HepG2 (cell line): ENCODE measurements at regions not wholly inside any gene's neighbourhood (a gene's known extent, or its start where the extent isn't known, plus 50 kb on each side); places are given as distances from the start of the nearest gene placed in this dataset.

Source experiments
- ATAC-seq: fragments of 200-7000 bp; cut with Tn5 transposase; 3 replicates; pipeline ENCODE4 v1.9.1; 2020; ENCODE audit warnings: mild to moderate bottlenecking, moderate library complexity
- BruUV-seq: library from RNA; stranded (reverse); fragments of 400-500 nt; replicated peaks from 2 replicates; lab custom pipeline; 2021; lab: Mats Ljungman, UMichigan
- CTCF ChIA-PET: fragments of 300-600 bp; formaldehyde crosslinking; extraction: SDS; loops from one replicate; lab custom pipeline; 2021; ENCODE audit warnings: low total read pairs, inconsistent platforms, low intra/inter-chr PET ratio; lab: Yijun Ruan, JAX
- POLR2A ChIA-PET: fragments of 350-600 bp; sonication (Branson Sonifier 250); formaldehyde crosslinking; loops from one replicate; lab custom pipeline; 2020; ENCODE audit warnings: antibody characterized with exemption, inconsistent platforms; lab: Yijun Ruan, JAX
- DNase-seq: peaks from one replicate; pipeline ENCODE4 v3.0.0-alpha.2; 2015; ENCODE audit warnings: low spot score
- FAIRE-seq: peaks from 3 replicates; lab custom pipeline; 2011; peaks lifted over from hg19 to GRCh38; lab: Jason Lieb, UNC
- H2AFZ ChIP-seq: one replicate; pipeline ENCODE4 v1.6.1; 2011; ENCODE audit warnings: low read length, inconsistent platforms
- H3K27ac ChIP-seq: fragments of 300-600 bp; 3 replicates; pipeline ENCODE4 v1.8.0; 2011; ENCODE audit warnings: mixed run types, mild to moderate bottlenecking, mixed read lengths, low read length, inconsistent platforms; ENCODE audit not compliant: insufficient read depth; ENCODE audit errors: extremely low read length
- H3K27me3 ChIP-seq, 2 experiments: fragments of 200-600 bp in 1 of 2; 2 replicates in 1 of 2; 3 replicates in 1 of 2; pipeline versions ENCODE4 v1.6.0 to v1.8.0; 2011; ENCODE audit warnings: low read length in 2 of 2, mild to moderate bottlenecking in 2 of 2, moderate library complexity in 2 of 2, inconsistent platforms in 1 of 2; ENCODE audit not compliant: insufficient read depth in 2 of 2, control insufficient read depth in 1 of 2
- H3K36me3 ChIP-seq, 2 experiments: fragments of 200-600 bp in 1 of 2; replicated peaks in 1 of 2; 2 replicates in 1 of 2; 3 replicates in 1 of 2; pipeline versions ENCODE4 v1.5.1 to v1.8.0; 2011; ENCODE audit warnings: low read length in 2 of 2, inconsistent platforms in 1 of 2; ENCODE audit not compliant: insufficient read depth in 2 of 2, control insufficient read depth in 1 of 2
- H3K4me1 ChIP-seq: 2 replicates; pipeline ENCODE4 v1.5.1; 2012; ENCODE audit warnings: low read length, inconsistent platforms; ENCODE audit not compliant: insufficient read depth
- H3K4me2 ChIP-seq: 2 replicates; pipeline ENCODE4 v1.6.0; 2011; ENCODE audit warnings: low read depth, low read length, inconsistent platforms
- H3K4me3 ChIP-seq, 3 experiments: fragments of 200-600 bp in 1 of 3; sonication (generic), shearing (Covaris generic) in 1 of 3; replicated peaks in 1 of 3; 2 replicates each; pipeline ENCODE4 v1.5.1; 2011 to 2016; ENCODE audit warnings: low read length in 3 of 3, inconsistent platforms in 2 of 3, low read depth in 2 of 3, mild to moderate bottlenecking in 2 of 3, control low read depth in 1 of 3, mixed read lengths in 1 of 3; ENCODE audit not compliant: insufficient read depth in 1 of 3
- H3K79me2 ChIP-seq: one replicate; pipeline ENCODE4 v1.6.1; 2011; ENCODE audit warnings: low read length, inconsistent platforms; ENCODE audit not compliant: insufficient read depth
- H3K9ac ChIP-seq: 2 replicates; pipeline ENCODE4 v1.6.0; 2011; ENCODE audit warnings: mild to moderate bottlenecking, low read depth, low read length, inconsistent platforms; ENCODE audit not compliant: insufficient read depth
- H3K9me3 ChIP-seq: 2 replicates; pipeline ENCODE4 v1.5.1; 2012; ENCODE audit warnings: mild to moderate bottlenecking, low read length
- H4K20me1 ChIP-seq: 2 replicates; pipeline ENCODE4 v1.6.0; 2011; ENCODE audit warnings: inconsistent platforms, mild to moderate bottlenecking, low read length, moderate library complexity; ENCODE audit not compliant: insufficient read depth
- ARHGAP35 ChIP-seq: sonication (generic); formaldehyde crosslinking; IDR thresholded peaks from 2 replicates; pipeline ENCODE4 v1.9.0; 2022; ENCODE audit warnings: mild to moderate bottlenecking, inconsistent platforms, moderate library complexity, missing genetic modification reagents, borderline replicate concordance
- ATRX ChIP-seq: sonication (generic); formaldehyde crosslinking; IDR thresholded peaks from 2 replicates; pipeline ENCODE4 v1.4.0; 2020; ENCODE audit warnings: missing genetic modification reagents, borderline replicate concordance
- FOXK1 ChIP-seq: sonication (generic); formaldehyde crosslinking; IDR thresholded peaks from 2 replicates; pipeline ENCODE4 v1.4.0; 2020; ENCODE audit warnings: low read depth, missing genetic modification reagents, borderline replicate concordance
- PCBP1 ChIP-seq: fragments of 200-400 bp; formaldehyde crosslinking; IDR thresholded peaks from 2 replicates; pipeline ENCODE4 v1.6.1; 2017; ENCODE audit warnings: mild to moderate bottlenecking, low read depth, low read length, borderline replicate concordance
- POGZ ChIP-seq: sonication (generic); formaldehyde crosslinking; IDR thresholded peaks from 2 replicates; pipeline ENCODE4 v1.4.0; 2020; ENCODE audit warnings: mild to moderate bottlenecking, missing genetic modification reagents
- REPIN1 ChIP-seq: sonication (generic); formaldehyde crosslinking; IDR thresholded peaks from 2 replicates; pipeline ENCODE4 v1.8.0; 2022; ENCODE audit warnings: missing genetic modification reagents, low read depth, mild to moderate bottlenecking, borderline replicate concordance
- SPEN ChIP-seq: sonication (generic); formaldehyde crosslinking; IDR thresholded peaks from 2 replicates; pipeline ENCODE4 v1.5.1; 2020; ENCODE audit warnings: low read depth, mild to moderate bottlenecking, missing genetic modification reagents
- ZNF30 ChIP-seq: sonication (generic); formaldehyde crosslinking; IDR thresholded peaks from 2 replicates; pipeline ENCODE4 v1.5.0; 2020; ENCODE audit warnings: mild to moderate bottlenecking, missing genetic modification reagents
- ZNF44 ChIP-seq: sonication (generic); formaldehyde crosslinking; IDR thresholded peaks from 2 replicates; pipeline ENCODE4 v1.5.1; 2020; ENCODE audit warnings: mild to moderate bottlenecking, missing genetic modification reagents
- ZNF569 ChIP-seq: sonication (generic); formaldehyde crosslinking; IDR thresholded peaks from 2 replicates; pipeline ENCODE4 v1.5.0; 2020; ENCODE audit warnings: mild to moderate bottlenecking, missing genetic modification reagents, moderate library complexity, borderline replicate concordance
- WGBS: methylation state at CpG from one replicate; pipeline ENCODE4 v1.1.6; 2017; ENCODE audit warnings: low lambda C conversion rate; 5-methylcytosine and 5-hydroxymethylcytosine counted together
- in situ Hi-C: cut with HindIII; loops from 2 replicates; pipeline ENCODE4 v1.10.0; 2017; ENCODE audit warnings: low pct_unique_long_range_greater_than_20kb; ENCODE audit not compliant: extremely low pct_ligation_motif_present
- intact Hi-C: fragments of 100-400 bp; cut with micrococcal nuclease; formaldehyde crosslinking; loops from one replicate; pipeline ENCODE4 v1.10.0; 2022; ENCODE audit not compliant: unreplicated experiment
- TF ChIP-seq, protein P1 (sequence below): sonication (generic); formaldehyde crosslinking; IDR thresholded peaks from 2 replicates; pipeline ENCODE4 v1.5.0; 2020; ENCODE audit warnings: mild to moderate bottlenecking, missing genetic modification reagents
- TF ChIP-seq, protein P2 (sequence below): sonication (generic); formaldehyde crosslinking; IDR thresholded peaks from 2 replicates; pipeline ENCODE4 v1.8.0; 2023; ENCODE audit warnings: mild to moderate bottlenecking, missing genetic modification reagents
- TF ChIP-seq, protein P3 (sequence below): sonication (generic); formaldehyde crosslinking; IDR thresholded peaks from 2 replicates; pipeline ENCODE4 v1.9.0; 2021; ENCODE audit warnings: missing genetic modification reagents, borderline replicate concordance

DNA sequence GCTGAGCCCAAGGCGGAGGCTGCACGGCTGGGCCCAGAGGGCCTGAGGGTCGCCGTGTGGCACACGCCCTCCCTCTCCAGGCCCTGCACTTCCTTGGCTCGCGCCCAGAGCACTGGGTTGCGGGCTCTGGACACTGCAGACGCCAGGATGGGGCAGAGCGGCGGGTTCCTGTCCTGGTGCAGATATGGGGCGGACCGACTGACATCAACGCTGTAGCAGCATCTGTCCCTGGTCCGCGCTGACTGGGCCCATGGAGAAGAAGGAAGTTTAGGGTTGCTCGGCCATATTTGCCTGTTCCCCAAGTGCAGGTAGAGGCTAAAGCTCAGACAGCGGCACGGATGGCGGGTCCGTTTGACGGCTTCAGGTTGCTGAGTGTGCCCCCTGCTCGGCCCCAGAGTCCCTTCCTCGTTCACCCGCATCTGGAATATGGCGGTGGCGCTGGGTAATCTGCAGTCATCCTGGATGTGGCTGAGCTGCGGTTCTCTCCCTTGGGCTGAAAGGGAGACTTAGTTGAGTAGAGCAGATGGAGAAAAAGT lies 116.1 kb downstream of the OR13A1 start:
- no peak overlapping the region for H3K4me2 ChIP-seq
- CTCF ChIA-PET: no interaction called here
- in situ Hi-C loops: no loop called here
- 47% methylated on average over 27 of the region's 28 CpGs for WGBS
- no peaks in the 10 kb centered on the region for H4K20me1 ChIP-seq
- no peak overlapping the region for H3K9ac ChIP-seq
- no peaks in the 10 kb centered on the region for H3K36me3 ChIP-seq
- no peak overlapping the region for H3K27ac ChIP-seq
- TF ChIP-seq ZNF44 (CRISPR knock-in tag): no peak
- TF ChIP-seq, all 625 proteins: peak for 0
- intact Hi-C loops: no loop called here
- H3K27me3 ChIP-seq: peaks cover 0 to 9% of the 10 kb centered on the region in 2 experiments; a peak in 2 of 5 replicates
- no peak overlapping the region for H2AFZ ChIP-seq
- ATAC-seq: no peak
- no peak overlapping the region for H3K4me3 ChIP-seq
- no peaks in the 10 kb centered on the region for H3K79me2 ChIP-seq
- H3K4me1 ChIP-seq: no peaks in the 10 kb centered on the region
- POLR2A ChIA-PET: no interaction called here
- no TSS peak for BruUV-seq
- FAIRE-seq: no peak
- DNase-seq: no peak
- no peaks in the 10 kb centered on the region for H3K9me3 ChIP-seq

DNA sequence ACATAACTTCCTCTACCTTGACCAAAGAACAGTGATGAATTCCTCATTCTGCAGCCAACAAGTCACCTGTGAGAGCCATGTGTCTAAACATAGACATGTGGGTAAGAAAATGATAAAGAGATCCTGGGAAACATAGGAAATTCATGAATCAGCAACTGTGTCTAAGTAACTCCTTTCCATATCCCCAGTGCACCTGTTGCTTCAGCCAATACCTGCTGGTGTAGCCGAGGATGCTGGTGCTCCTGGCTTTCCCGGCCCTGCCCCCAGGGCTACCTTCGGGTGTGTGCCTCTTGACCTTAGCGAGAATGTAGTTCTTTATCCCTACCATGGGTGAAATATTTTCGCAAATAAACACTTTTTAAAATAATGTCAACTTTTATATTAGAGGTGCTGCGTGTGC lies 114.1 kb downstream of the OR13A1 start:
- CTCF ChIA-PET: no interaction called here
- no peak for DNase-seq
- Histone ChIP-seq H3K9me3 (no peaks in the 10 kb centered on the region), H3K4me2 (no peak overlapping the region), H3K4me3 (no peak overlapping the region), H2AFZ (no peak overlapping the region), H3K4me1 (no peaks in the 10 kb centered on the region), H3K27ac (no peak overlapping the region), H3K36me3 (no peaks in the 10 kb centered on the region), H3K27me3 (peaks cover 1 to 21% of the 10 kb centered on the region in 2 experiments; a peak in 3 of 5 replicates), H4K20me1 (no peaks in the 10 kb centered on the region), H3K9ac (no peak overlapping the region), H3K79me2 (no peaks in the 10 kb centered on the region)
- WGBS: 1% methylated on average over 6 of the region's 6 CpGs
- FAIRE-seq: no peak
- no peak for ATAC-seq
- intact Hi-C loops (no loop called here), in situ Hi-C loops (no loop called here)
- no TSS peak for BruUV-seq
- POLR2A ChIA-PET: no interaction called here
- TF ChIP-seq POGZ (CRISPR knock-in tag) (no peak), REPIN1 (CRISPR knock-in tag) (no peak), ZNF569 (CRISPR knock-in tag) (no peak), ARHGAP35 (no peak), SPEN (CRISPR knock-in tag) (no peak), ZNF30 (CRISPR knock-in tag) (no peak), ATRX (no peak), PCBP1 (no peak), FOXK1 (no peak)
- TF ChIP-seq, protein P1, sequence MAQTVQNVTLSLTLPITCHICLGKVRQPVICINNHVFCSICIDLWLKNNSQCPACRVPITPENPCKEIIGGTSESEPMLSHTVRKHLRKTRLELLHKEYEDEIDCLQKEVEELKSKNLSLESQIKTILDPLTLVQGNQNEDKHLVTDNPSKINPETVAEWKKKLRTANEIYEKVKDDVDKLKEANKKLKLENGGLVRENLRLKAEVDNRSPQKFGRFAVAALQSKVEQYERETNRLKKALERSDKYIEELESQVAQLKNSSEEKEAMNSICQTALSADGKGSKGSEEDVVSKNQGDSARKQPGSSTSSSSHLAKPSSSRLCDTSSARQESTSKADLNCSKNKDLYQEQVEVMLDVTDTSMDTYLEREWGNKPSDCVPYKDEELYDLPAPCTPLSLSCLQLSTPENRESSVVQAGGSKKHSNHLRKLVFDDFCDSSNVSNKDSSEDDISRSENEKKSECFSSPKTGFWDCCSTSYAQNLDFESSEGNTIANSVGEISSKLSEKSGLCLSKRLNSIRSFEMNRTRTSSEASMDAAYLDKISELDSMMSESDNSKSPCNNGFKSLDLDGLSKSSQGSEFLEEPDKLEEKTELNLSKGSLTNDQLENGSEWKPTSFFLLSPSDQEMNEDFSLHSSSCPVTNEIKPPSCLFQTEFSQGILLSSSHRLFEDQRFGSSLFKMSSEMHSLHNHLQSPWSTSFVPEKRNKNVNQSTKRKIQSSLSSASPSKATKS (CRISPR knock-in tag): no peak
- TF ChIP-seq, protein P2, sequence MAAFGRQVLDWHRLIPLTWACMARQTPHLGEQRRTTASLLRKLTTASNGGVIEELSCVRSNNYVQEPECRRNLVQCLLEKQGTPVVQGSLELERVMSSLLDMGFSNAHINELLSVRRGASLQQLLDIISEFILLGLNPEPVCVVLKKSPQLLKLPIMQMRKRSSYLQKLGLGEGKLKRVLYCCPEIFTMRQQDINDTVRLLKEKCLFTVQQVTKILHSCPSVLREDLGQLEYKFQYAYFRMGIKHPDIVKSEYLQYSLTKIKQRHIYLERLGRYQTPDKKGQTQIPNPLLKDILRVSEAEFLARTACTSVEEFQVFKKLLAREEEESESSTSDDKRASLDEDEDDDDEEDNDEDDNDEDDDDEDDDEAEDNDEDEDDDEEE: no peak
- TF ChIP-seq, protein P3, sequence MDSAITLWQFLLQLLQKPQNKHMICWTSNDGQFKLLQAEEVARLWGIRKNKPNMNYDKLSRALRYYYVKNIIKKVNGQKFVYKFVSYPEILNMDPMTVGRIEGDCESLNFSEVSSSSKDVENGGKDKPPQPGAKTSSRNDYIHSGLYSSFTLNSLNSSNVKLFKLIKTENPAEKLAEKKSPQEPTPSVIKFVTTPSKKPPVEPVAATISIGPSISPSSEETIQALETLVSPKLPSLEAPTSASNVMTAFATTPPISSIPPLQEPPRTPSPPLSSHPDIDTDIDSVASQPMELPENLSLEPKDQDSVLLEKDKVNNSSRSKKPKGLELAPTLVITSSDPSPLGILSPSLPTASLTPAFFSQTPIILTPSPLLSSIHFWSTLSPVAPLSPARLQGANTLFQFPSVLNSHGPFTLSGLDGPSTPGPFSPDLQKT (CRISPR knock-in tag): no peak
